ENCODE measurements at regions not wholly inside any gene's neighbourhood (a gene's known extent, or its start where the extent isn't known, plus 50 kb on each side); places are given as distances from the start of the nearest gene placed in this dataset.

DNA sequence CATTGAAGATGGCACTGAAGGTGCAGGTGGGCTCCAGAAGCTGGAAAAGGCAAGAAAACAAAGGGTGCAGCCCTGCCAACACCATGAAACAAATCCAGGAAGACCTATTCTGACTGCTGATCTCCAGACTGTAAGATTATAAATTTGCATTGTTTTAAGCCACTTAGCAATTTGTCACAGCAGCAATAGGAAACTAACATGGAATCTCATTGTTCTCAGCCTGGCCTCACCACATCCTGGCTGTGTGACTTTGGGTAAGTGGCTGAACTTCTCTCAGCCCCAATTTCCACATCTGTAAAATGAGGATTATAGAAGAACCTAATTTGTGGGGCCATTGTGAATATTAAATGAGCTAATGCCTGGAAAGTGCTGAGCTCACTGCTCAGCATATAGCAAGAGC, 160.4 kb upstream of the MAFB start:
- TF ChIP-seq, protein P1, sequence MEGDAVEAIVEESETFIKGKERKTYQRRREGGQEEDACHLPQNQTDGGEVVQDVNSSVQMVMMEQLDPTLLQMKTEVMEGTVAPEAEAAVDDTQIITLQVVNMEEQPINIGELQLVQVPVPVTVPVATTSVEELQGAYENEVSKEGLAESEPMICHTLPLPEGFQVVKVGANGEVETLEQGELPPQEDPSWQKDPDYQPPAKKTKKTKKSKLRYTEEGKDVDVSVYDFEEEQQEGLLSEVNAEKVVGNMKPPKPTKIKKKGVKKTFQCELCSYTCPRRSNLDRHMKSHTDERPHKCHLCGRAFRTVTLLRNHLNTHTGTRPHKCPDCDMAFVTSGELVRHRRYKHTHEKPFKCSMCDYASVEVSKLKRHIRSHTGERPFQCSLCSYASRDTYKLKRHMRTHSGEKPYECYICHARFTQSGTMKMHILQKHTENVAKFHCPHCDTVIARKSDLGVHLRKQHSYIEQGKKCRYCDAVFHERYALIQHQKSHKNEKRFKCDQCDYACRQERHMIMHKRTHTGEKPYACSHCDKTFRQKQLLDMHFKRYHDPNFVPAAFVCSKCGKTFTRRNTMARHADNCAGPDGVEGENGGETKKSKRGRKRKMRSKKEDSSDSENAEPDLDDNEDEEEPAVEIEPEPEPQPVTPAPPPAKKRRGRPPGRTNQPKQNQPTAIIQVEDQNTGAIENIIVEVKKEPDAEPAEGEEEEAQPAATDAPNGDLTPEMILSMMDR (conservative IDR thresholded peaks at IDR 0.05; ENCODE audit: low read depth, low read length), result no peak
- no peak for TF ChIP-seq EZH2 (IDR thresholded peaks at IDR 0.05; ENCODE audit: borderline replicate concordance, low read depth, low read length, poor library complexity, severe bottlenecking)

All from A673 (cell line).